COLO668 (cell line): ENCODE measurements at regions not wholly inside any gene's neighbourhood (a gene's known extent, or its start where the extent isn't known, plus 50 kb on each side); places are given as distances from the start of the nearest gene placed in this dataset.

ENCODE experiments used
- DNase-seq: peaks from one replicate; lab custom pipeline; 2025; ENCODE audit not compliant: unreplicated experiment; lab: John Stamatoyannopoulos, UW

DNA sequence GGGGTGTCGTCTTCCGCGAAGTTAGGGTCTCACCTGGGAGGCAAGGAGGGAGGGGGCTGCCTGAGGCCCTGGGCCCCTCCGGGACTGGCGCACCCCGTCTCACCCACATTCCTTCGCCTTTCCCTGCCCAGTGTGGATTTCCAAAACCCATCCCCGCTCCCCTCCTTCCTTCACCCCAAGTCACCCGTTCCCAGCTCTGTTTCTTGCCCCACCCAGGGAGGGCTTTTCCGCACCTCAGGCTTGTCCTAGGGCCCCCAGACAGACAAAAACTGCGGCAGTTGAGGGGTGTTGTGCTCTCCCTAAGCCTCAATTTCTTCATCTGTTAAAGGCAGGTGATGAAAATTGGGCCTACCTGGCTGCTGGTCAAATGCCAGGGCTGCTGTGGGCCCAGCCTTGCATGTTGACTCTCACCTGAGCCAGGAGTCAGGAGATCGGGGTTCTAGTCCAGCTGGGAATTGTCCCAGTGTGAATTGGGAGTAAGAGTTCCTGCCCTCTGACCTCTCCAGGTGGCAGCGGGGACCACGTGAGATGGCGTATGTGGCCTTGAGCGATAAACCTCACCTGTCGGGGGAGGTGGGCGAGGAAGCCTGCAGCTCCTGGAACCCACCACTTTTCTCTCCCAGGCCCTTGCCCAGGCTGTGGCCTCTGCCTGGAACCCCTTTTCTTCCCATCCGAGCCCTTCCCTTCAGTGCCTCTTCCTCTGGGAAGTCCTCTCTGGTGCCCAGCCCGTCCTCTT, 143.4 kb upstream of the IER5L start:
- no peak for DNase-seq

DNA sequence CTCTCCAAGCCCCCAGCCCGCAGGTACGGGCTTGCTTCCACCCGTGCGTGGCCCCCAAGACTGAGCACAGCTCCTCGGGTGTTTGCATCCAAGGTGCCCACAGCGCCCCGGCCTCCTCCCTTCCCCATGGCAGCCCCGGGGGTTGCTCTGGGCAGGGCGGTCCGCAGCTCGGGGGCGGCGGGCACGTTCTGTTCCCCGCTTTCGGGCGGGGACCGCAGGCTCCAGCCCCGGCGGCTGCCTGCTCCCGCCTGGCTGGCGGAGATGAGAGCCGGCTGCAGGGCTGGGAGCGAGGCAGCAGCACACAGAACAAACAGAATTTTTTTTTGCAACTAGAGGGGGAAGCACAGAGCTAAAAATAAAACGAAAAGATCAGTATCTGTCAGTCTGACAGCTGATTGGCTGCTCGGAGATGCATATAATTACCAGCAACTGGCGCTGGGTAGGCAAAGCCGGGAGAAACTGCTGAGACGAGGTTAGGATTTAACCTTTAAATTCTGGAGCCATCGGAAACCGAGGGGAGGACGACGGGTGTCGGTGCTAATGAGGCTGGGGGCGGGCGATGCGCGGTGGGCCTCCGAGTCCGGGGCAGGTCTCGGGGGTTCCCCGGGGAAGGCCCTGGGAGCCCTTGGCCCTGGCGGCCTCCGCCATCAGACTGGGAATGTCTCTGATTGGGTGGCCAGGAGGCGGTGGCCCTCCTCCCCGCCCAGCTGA, 142.7 kb upstream of the IER5L start:
- peak; percentile 40 for DNase-seq

DNA sequence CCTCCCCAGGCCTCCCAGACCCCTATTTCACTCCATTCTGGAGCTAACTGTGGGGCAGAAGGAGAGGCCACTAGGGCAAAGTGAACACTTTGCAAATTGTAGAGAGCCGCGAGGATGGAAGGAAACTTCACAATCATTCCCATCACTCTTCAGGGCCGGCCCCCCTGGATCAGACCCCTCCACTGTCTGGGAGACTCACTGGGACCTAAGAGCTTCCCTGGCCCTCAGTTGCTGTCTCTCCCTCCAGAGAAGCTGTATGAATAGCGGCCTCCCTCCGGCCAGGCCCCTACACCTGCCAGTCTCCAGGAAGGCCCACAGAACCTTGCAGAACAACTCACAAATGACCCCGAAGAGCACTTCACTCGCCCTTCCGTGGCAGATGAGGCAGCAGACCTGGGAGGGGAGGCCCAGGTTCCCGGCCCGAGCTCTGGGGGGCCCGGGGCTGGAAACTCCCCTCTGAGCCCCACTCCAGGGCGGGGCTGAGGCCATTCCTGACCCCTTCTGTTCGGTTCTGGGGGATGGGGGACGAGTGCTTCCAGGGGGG, 141.9 kb upstream of the IER5L start:
- DNase-seq, result peak; percentile 20

DNA sequence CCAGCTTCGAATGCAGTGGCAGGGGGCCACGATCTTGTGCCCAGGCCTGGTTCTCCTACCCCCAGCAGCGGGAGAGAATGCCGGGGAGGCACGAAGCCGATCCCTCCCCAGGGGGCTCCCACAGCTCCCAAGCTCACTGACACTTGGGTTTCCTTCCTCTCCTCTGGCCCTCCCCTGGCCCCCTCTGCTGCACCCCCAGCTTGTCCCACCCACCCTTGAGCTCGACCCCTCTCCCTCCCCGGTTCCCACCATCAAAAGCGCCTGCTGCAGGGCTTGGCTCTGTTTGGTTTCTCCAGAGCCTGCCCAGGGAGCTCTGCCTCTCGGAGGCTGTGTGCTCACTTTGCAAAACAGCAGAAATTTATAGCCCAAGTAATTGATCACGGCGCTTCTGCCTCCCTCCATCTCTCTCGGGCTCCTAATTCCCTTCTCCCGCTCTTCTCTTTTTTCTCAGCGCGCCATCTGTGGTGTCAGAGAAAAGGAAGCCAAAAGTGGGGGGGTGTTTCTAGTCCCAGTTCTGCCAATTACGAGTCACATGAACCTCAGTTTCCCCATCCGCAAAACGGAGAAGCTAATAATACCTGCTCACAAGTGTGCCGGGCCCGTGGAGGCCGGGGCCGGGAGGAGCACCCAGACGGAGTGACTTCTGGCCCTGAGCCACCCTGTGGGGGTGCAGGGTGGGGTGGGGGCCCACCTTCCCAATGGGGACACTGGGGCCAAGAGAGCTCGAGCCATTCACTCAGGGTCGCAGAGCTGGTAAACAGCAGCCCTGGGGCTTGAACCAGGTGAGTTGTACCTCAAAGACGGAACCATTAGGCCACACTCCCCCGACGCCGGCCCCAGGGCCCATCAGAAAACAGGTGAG, 141.2 kb upstream of the IER5L start:
- DNase-seq, result no peak

DNA sequence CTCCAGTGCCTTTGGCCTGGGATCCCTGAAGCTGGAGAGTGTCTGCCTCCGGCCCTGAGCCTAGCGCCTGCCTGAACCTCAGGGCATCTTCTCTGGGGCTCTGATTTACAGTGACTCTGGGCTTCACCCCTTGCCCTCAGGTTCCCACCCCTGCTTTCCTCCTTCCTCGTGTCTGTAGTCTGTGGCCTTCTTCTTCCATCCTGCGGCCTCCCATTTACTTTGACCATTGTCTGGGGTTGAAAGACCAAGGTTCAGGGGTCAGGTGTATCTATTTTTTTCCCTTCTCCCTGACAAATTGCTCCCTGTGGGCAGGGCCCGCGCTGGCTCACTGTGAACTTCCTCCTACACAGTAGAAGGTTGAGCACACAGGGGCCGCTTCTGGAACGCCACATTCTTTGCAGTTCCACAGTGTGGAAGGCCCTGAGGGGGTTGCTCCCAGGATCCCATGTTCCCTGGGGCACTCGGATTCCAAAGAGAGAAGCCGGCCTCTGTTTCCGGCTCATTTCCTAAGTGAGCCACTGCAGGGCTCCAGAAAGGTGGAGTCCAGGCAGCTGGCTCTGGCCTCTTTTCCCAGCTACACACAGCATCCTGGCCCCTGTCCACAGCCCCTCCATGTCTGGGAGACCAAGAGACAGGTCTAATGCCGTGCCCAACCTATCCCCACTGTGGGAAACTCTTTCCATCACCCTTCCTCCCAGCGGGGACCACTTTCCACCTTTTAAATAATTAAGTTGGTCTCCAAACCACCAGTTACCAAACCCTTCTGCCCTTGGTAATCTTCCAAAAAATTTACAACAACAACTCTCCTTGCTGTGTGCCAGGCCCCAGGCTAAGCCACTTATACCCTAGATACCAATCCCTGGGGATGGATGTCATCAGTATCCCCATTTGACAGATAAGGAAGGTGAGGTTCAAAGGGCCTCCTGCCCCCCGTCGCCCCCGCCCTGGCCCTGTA, 140.3 kb upstream of the IER5L start:
- no peak for DNase-seq

DNA sequence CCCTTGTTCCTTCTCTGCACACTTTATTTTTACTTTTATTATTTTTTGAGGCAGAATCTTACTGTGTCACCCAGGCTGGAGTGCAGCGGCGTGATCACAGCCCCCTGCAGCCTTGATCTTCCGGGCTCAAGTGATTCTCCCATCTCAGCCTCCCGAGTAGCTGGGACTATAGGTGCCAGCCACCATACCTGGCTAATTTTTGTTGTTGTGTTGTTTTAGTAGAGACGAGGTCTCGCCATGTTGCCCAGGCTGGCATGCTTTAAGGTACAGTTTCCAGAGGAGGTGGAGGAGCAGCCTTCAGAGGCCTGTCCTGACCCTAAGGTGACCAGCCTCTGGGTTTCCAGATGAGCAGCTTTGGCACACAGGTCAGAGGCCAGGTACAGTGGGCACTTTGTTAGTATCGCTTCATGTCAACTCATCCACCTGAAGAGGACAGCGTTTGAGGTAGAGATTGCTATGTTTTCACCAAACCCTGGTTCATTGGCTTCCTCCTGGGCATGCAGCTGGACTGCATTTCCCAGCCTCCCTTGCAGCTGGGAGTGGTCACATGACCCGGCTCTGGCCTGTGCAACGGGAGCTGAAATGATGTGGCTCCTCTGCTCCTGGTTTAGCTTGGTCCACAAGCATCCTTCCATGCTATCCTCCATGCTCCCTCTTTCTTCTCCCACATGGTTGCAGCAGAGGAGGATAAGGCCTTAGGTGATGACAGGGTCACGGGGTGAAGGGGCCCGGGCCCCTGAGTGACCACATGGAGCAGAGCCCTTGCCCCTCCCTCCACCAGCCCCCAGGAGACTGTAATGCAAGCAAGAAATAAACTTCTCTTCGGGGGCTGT, 139.3 kb upstream of the IER5L start:
- DNase-seq, result peak; percentile 23

DNA sequence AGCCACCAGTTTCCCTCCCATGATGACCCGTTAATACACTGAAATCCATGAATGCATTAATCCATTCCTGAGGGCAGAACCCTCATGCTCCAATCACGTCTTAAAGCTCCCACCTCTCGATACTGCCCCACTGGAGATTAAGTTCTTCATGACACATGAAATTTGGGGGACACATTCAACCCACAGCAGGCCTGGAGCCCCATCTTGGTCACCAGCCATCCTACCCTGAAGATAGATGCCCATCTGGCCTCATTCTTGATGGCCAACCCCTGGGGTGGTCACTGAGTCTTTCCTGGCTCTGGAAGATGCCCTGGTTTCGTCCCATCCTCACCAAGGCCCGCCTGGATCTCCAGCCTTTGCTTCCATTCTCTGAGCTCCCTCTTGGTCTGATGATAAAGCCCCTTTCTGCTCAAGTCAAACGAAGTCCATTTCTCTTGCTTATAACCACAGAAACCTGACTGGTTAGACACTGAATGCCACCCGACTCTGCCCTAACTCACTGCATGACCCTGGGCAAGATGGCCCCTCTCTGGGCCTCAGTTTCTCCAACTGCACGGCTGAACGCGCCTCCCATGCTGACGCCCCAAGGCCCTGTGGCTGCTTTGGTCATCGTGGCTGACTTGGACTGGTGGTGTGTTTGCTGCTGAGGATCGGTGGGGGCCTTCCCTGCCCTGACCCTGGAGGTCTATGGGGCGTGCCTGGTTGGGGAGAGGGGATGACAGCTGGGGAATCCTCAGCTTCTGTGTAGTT, 138.4 kb upstream of the IER5L start:
- DNase-seq, result no peak

DNA sequence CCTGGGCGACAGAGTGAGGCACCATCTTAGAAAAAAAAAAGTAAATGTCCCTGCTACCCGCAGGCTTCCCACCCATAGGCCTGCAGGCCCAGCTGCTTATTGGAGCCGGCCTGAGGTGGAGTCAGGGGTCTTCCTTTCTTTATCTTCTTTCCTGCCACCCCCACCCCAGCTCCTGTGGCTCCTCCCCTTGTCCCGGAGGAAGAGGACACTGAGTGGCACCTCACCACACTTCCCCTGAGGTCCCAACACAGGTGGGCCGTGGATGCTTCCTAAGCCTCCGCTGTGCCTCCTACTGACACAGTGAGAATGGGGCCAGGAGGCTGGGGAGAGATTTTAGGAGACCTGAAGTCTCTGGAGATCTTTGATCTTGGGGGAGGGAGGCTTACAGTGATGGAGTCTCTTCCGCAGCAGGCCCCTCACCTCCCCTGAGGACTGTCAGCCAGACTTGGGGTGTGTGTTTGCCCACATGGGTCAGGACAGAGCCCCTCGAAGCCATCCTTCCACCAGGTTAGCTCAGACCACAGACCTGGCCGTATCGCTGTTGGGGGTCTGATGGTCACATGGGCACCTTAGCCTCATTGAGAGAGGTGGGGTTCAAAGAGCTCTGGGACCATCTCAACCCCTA, 135.4 kb upstream of the IER5L start:
- DNase-seq, result no peak

DNA sequence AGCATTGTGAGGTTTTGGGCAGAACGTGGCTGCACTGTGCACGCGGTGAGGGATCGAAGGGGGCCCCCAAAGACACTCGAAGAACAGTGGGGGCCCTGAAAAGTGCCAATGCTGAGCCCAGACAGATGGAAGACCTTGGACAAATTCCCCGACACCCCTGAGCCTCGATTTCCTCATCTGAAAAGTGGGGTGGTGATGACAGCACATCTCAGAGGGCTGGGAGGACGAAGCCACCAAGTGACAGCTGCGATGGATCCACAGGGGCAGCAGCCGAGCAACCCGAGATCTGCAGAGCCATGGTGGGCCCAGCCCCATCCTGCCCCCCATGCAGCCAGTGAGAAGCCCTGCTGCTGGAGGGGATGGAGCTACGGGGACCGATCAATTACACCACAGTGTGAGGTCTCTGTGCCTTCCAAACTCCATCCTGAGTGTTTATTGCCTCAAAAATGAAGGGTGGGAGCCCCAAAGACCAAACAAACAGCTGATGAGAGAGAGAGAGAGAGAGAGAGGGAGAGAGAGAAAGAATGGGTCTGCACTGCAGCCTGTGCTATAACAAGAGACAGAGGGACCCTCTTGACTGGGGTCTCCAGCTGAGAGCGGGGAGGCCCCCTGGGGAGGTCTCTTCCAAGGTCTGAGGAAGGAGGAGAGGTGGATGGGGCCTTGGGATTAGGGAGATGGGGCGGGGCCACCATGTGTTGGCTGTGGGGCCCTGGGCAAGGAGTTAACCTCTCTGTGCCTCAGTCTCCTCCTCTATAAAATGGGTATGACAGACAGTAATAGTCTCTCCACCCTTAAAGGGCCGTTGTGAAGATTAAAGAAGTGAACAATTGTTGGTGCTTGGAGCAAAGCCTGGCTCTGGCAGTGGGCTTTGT, 134.4 kb upstream of the IER5L start:
- no peak for DNase-seq

DNA sequence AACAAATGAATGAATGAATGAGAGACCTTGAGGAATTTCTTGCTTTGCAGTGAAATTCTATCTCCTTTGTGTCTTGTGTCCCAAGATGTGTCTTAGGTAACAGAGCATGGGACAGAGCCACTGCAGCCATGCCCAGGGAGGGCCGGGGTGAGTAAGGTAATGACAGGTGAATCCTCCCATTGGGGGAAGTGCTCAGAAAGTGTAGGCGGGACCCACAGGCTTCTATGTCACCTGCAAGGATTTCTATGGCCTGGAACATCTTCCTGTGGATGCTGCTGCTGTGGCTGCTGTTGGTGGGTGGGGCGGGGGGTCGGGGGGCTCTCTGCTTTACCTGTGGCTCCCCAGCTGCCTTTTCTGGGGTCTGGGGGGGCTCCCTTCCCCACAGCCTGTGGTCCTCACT, 133.6 kb upstream of the IER5L start:
- DNase-seq, result no peak

DNA sequence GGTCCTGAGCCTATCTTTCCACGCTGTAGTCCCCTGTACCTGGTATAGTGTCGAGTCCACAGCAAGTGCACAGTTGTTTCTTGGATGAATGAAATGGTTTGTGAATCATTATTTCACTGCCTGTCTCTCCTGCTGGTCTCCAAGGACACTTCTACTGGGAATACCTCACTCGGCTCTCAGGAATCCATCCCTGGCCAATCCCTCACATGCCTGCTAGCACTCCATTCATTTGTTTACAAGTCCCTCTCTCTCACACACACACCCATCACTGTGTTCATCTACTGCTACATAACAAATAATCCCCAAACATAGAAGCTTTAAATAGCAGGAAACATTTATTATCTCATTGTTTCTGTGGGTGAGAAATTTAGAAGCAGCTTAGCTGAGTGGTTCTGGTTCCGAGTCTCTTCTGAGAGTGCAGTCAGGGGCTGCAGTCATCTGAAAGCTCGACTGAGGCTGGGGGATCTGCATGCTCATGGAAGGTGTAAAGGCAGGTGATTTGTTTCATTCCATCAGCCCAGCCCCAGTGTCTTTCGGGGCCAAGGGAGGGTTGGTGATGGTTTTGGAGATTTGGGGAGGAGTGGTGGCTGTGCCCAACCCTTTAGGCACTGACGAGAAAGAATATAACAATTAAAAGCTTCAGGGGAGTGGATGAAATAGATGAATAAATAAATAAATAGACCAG, 132.7 kb upstream of the IER5L start:
- no peak for DNase-seq

DNA sequence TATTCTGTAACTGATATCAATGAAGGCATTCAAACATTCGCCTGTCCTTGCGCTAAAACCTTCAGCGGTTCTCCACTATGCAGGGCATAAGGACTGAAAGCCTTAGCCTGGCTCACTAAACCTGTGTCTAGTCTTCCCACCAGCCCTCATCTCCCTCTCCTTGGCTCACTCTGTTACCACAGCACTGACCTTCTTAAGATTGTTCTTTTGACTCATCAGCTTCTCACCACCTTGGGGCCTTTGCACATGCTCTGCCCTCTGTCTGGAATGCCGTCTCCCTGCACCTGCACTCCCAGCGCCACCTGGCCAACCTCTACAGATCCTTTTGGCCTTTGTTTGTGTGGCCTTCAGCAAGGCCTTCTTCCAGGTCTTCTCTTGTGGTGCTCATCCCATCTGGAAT, 131.8 kb upstream of the IER5L start:
- DNase-seq, result no peak

DNA sequence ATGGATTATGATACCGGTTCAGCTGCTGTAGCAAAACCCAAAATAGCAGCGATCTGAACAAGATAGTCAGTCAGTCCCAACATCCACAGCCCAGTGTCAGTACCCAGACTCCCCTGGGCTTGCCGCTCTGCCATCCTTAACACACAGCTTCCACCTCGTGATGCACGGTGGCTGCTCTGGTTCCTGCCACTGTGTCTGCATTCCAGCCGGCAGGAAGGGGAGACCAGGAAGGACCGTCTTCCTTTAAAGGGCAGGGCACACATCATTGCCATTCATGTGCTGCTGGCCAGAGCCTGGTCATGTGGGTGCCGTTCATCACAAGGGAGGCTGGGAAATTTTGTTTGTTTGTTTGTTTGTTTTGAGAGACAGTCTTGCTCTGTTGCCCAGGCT, 131.0 kb upstream of the IER5L start:
- no peak for DNase-seq

DNA sequence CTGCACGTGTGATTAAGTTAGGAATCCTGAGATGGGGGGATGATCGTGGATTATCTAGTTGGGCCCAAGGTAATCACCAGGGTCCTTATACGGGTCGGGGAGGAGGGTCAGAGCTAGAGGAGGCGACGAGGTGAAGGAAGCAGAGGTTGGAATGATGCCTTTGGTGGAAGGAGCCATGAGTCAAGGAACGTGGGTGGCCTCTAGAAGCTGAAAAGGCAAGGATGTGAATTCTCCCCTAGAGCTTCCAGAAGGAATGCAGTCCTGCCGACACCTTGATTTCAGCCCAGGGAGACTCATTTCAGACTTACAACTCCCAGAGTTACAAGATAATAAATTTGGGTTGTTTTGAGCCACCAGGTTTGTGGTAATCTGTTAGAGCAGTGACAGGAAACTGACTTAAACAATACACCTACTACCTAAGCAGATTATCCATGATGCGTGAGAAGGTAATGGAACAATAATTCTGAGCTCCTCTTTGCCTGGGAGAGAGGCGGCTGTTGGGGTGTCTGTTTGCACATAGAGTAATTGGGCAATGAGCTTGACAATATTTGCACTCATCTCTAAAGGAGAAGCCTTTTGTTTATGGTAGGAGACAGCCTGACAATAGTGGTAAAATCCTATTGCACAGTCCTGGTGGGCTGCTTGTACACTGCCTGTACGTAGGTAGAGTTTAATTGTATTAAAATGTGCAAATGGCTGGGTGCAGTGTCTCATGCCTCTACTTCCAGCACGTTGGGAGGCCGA, 129.3 kb upstream of the IER5L start:
- no peak for DNase-seq

DNA sequence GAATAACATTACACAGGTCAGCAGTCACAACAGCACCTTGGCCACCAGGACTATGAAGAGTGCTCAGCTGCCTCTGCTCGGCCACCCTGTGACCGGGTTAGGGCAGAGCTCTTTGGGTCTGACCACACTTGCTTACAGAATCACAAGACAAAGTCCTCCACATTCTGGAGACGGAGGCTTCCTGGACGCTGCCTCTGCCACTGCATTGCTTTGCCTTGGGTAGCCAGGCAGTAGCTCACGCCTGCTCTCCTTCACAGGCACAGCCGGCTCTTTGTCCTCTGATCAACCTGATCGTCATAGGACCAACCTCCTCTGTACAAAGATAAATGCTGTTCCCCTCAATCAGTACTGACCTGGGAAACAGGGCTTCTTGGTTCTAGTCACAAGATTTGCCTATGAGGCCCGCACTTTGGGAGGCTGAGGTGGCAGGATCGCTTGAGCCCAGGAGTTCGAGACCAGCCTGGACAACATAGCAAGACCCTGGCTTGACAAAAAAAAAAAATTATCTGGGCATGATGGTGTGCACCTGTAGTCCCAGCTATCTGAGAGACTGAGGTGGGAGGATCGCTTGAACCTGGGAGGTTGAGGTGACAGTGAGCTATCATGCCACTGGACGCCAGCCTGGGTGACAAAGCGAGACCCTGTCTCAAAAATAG, 128.4 kb upstream of the IER5L start:
- no peak for DNase-seq

DNA sequence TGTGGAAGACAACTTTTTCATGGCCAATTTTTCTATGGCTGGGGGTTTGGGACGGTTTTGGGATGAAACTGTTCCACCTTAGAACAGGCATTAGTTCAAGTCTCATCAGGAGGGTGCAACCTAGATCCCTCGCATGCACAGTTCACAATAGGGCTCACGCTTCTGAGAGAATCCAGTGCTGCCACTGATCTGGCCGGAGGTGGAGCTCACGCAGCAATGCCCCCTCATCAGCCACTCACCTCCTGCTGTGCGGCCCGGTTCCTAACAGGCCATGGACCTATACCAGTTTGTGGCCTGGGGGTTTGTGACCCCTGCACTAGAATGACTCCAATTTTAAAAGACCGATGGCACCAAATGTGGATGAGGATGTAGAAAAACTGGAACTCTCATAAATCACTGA, 127.2 kb upstream of the IER5L start:
- no peak for DNase-seq
